Stimulated activated CD8-positive, alpha-beta memory T cell treated with anti-CD3 and anti-CD28 coated beads, Interleukin-12 subunit alpha, Interleukin-12 subunit beta, amount 100 ng/mL, for 1 hour (primary cell): ENCODE measurements at regions not wholly inside any gene's neighbourhood (a gene's known extent, or its start where the extent isn't known, plus 50 kb on each side); places are given as distances from the start of the nearest gene placed in this dataset.

Source experiments
- DNase-seq: peaks from one replicate; pipeline ENCODE4 v3.0.0-alpha.2; 2020; ENCODE audit warnings: low read depth

DNA sequence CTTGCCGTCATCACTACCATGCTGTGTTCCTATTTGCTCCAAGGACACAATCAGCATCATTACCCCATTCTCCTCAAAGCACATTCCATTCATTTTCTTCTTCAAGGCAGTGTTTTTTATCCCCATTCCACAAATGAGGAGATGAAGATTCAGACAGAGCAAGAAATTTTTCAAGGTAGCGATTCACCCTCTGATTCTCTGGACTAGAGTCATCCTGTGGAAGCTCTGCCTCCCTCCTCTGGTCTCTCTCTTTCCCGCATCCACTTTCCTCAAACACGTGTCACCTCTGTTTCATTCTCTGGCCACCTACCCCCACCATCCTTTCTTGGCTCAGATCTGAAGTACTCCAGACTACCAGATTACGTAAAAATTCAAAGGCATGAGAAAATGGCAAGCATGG is 297.9 kb downstream of the SOX11 start:
- DNase-seq: no peak

DNA sequence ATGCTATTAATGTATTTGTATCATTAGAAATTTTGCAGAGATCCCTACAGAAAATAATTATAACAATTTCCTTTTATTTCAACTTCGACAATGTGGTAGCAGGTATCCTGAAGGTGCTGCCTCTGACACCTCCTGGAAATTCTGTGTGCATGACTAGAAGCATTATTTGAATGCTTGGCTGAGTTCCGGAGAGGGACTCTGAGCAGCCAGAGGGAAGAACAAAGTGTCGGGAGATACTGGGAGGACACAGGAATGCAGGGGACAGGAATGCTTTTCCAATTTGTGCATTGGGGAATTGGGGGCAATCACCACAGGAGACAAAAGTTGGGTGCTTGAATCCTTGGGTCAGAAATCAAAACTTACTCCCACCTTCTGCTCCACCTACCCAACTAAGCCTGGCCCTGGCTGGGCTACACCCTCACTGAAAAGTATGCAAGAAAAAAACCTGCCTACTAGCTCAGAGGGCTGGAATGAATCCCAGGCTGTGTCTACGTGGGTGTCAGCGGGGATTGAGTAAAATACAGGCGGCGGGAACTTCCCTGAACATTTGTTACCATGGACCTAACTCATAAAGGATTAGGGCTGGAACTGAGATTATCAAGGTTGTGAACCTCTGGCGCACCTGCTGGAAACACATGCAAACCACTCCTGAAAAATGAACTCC is 299.3 kb downstream of the SOX11 start:
- DNase-seq: no peak

DNA sequence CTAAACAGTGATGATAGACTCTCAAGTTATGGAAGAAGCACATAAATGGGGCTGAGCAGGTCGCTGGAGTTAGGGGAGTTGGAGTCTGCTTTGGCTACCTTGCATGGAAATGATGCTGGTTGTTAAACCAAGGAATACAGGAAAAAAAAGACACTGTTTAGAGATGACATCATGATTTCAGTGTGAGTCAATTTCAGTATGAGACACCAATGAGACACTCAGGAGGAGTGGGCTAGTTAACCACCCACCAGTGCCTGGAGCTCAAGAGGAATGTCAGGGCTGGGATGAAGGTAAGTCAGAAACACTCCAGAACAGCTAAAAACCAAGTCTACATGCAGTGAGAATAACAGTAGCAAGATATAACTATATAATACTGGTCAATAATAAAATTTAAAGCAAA is 303.6 kb downstream of the SOX11 start:
- no peak for DNase-seq

DNA sequence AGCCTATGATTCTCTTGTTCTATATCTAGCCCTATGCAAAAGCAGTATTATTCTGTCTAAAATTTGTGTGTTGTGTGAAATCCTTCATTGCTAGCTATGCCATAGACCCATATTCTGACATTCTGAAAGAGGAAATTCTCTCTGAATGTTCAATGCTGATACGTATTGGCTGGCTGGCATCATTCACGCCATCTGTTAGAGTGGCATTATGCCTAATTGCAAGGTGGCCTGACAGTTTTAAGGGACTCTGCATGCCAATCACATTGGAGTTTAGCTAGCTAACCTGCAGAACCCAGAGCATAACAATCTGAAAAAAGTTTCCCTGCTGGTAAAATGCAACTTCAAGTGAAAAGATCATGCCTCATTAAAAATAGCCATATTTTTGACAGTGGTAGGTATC is 316.0 kb downstream of the SOX11 start:
- no peak for DNase-seq

DNA sequence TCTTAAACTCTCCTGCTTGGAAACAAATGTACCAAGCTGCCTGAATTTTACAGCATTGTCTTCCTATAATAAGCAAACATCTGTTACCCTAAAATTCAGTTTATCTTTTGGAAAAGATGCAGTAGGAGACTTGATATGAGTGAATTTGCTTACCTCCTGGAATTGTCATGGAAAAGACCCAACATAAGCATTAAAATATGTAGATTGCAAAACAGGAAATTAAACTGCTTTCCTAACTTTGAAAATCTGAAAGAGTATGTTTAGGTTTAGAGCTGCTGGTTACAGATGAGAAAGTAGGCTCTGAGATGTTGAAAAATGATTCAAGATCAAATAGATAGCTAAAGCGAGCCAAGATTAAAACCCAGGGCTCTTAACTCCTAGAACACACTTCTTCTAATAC is 316.5 kb downstream of the SOX11 start:
- no peak for DNase-seq

DNA sequence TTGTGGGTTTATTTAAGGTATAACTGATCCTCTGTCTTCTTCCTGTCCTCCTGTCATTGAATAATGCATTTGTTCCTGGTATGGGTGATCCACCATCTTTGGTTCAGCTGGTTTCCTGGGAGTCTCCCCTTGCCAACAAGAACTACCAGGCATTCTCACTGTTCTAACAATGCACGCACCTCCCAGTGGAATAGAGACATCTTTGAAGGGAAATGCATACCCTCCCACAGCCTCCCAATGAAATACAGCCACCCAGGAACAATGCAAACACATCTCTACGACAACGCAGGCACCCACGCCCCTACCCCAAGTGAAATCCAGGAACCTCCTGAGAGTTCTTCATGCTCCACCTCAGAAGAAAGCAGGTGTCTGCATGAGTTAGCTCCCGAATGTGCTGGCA is 318.0 kb downstream of the SOX11 start:
- no peak for DNase-seq

DNA sequence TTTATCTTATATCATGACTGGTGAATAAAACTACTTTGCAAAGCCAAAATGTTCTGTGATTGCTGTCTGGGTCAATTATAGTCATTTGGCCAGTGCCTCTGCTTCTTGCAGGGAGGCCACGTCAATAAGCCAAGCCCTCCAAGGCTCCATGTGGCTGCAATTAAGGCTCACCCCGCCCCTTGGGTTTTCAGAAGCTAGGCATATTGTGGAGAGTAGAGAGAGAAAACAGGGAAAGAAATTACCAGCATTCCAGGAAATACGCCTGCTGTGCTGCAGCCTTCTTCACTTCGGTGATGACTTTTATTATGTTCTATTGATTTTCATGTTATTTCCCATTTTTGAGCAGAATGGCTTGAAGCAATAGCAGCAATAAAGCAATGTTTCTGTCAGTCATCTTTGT is 319.7 kb downstream of the SOX11 start:
- DNase-seq: no peak

DNA sequence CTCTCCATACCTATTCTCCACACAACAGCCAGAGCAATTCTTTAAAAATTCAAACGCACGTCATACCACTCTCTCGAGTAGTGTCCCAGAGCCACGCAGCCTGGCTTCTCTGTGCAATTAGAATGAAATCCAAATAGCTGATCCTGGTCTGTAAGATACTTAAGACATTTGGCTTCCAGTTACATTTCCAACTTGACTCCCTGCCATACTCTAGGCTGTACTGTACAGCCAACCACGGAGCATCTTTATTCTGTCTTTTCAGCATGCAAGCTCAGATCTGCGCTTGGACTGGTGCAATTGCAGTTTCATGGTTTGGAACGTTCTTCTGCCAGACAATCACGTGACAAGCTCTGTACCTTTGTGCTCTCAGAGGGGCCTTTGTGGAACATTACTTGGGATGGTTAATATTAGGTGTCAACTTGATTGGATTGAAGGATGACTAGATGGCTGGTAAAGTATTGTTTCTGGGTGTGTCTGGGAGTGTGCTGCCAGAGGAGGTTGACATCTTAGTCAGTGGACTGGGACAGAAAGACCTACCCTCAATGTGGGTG is 325.6 kb downstream of the SOX11 start:
- no peak for DNase-seq

DNA sequence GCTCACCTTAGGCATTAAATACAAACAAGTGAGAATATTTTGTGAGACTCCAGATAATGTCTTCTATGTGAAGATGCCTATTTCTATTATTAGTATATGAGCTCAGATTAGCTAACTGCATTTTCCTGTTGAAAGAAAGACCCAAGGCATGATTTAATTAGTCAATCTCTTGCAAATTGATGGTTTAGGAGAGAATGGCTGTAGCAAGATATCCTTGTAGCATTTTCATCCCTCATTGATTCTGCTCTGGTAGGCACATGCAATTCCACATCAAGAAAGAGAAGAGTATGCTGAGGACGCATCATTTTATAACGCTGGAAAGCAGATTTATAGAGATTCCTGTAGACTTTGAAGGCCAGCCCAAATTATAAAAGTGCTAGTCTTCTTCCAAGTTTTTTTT is 332.0 kb downstream of the SOX11 start:
- DNase-seq: no peak

DNA sequence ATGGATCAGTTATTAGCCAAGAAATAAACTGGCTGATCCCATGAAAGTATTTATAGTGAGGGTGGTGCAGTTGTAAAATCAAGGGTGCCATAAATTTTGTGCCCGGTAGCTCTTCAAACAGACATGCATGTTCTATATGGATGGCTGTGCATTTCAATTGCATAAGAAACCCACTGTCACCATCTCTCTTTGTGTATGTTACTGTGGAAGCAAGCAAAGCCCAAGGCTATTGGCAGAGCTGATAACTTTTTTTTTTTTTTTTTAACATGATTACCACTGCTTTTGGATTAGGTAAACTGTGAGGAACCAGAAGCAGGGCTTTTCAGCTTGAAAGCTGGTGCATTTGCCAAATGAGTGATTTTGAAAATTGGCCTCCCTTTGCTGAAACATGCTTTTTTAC is 332.6 kb downstream of the SOX11 start:
- DNase-seq: no peak

DNA sequence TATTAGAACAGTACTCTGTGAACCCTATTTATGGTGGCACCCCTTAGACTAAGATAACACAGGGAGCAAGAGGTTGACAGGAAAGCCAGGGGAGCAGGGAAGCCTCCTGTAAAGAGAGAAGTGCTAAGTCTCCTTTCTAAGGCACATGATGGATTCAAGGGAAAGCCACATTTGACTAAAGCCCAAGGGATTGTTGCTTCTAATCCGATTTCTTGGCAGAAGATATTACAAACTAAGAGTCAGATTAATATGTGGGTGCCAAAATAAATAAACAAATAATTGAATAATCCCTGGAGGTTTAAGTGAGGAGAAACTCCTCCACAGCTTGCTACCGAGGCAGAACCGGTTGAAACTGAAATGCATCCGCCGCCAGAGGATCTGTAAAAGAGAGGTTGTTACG is 333.2 kb downstream of the SOX11 start:
- DNase-seq: no peak

DNA sequence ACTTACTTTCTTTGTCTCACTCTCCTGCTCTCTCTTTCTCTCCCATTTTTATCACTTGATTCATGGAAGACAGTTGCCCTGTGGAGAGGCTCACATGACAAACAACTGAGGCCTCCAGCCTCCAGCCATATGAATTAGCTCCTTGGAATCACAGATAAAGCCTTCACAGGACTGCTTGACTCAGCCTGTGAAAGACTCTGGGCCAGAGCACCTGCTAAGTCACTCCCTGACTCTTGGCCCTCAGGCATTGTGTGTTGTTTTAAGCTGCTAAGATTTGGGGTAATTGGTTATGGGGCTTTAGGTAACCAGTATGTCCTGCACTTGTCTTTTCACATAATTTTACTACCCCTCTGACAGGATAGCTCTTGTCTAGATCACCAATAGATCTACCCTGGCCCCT is 334.9 kb downstream of the SOX11 start:
- no peak for DNase-seq

DNA sequence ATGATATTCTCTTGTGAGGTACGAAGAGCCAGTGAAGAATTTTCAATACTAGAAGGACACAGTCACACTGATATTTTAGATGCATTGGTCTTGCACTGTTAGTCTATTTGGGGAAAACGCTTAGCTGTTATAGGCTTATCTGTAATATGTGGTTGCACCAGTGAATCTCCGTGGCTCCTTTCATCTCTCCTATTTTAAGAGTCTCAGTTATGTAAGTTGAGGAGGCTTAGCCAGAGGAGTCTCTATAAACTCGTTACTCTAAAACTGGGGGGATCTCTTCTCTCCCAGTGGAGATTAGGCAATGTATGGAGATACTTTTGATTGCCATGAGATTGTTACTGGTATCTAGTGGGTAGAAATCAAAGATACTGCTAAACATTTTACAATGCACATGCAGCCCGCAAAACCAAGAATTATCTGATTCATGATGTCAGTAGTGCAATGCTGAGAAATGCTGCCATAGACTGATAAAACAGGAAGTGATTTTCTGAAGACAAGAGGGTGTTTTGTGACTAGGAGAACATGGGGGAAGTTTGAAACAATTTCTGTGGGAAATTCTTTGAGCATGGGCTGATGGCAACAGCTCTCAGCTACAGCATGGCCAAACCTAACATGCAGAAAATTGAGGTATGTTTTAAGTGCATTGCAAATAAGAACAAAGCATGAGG is 339.1 kb downstream of the SOX11 start:
- no peak for DNase-seq

DNA sequence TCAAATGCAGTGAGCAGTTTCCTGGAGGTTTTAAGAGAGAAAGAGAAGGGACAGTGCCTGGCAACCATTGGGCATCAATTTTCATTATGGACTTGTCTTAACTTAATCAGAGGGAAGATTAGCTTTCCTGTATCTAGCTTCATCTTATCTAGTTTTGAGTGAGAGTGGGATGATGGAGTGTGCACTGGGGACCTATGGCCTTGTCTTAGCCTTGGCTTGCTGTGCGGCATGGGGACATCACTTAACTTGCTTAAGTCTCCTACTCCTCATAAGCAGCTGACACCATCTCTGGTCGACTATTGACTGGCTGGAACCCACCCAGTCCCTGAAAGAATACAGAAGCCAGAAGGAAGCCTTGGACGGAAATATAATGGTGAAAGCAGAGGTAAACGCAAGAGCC is 344.0 kb downstream of the SOX11 start:
- no peak for DNase-seq

DNA sequence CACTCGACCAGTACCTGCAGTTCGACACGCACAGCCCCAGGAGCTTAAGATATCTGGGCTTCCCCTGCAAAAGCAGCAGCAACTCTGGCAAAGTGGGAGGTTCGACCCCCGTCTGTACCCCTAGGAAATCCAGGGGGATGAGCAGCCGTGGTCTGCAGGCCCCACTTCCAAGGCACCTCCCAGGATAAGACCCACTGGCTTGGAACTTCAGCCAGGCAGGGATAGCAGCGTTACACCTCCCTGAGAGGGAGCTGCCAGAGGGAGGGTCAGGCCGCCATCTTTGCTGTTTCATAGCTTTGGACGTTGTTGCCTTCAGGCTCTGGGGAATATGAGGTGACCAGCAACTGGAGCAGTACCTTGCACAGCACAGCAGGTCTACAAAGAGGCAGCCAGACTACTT is 351.1 kb downstream of the SOX11 start:
- DNase-seq: no peak

DNA sequence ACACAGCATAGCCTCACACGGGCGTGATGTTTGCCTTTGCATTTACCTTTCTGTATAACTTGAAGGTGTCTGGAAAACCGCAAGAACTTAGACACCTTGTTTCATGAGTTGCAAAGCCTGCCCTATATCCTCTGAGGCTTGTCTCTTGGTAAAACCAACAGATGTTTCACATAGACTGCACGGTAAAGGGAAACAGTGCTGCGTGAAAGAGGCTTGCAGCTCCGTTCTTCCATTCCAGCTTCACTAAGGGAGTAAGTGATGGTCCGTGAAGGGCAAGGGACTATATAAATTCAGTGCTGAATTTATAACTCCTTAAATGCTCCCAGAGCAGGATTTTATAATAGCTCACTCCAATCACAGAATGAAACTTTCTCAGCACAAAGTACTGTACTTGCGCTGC is 360.5 kb downstream of the SOX11 start:
- no peak for DNase-seq

DNA sequence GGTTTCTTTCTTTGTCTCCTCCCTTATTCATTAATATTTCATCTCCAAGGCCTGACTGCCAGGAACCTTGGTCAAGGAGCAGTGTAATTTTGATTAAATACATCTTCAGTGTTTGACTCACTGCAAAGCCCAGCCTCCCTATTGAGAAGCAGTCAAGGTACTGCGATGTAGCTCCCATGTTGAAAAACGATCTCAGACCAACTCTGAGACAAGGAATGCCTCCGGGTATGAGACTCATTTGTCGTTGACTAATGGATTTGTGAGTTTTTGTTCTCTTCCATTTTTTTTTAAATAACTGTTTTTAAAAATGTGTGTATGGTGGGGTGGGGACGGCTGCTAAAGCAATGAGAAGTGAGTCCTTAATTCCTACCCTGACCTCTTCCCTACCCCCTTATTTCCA is 361.6 kb downstream of the SOX11 start:
- DNase-seq: no peak

DNA sequence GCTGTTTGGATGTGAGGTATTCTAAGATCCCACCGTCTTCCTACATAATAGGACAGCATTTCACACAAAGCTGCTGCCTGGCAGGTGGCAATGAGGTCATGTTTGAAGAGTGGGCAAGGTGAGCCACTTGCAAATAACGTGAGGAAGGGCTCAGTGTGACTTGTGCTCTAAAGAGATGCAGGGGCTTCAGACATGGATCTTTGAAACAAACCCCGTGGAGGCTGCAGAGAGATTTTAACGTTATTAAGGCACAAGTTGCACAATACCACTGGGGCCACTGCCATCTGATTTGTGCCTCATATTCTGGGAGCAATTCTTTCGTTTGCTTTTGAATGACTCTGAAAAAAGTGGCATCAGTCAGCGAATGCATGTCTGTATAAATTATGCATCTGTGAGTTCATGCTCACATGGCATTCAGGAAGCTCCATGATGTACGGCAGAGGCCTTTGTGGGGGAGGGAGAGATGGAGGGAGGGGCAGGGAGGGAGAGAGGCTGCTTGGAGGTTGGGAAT is 362.0 kb downstream of the SOX11 start:
- DNase-seq: no peak

DNA sequence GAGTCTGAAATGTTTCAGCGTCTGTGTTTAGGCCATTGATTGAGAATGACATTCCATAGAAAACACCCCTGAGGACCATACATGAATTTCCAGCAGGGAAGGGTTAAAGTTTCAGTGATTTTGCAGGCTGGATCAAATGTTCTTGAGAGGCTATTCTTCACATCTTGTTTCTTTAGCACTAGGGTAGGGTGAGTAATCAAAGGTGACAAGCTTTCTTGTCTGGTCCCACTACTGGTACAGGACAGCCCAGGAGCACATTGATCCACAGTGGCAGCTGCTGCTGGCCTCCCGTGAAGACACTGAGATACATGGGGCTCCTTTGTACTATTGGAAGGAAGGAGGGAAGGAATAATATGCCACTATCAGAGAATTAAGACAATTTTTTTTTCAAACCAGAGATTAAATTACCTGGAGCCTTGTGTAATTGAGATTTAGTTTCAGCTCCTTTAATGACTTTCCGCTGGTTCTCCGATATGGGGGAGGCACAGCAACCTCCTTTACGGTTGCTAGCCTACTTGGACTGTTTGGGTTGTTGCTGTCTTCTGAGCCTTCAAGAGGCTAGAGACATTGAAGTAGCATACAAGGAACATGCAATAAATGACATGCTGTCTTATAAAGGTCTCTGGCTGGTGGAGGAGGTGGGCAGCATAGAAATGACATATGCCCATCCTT is 368.9 kb downstream of the SOX11 start:
- no peak for DNase-seq

DNA sequence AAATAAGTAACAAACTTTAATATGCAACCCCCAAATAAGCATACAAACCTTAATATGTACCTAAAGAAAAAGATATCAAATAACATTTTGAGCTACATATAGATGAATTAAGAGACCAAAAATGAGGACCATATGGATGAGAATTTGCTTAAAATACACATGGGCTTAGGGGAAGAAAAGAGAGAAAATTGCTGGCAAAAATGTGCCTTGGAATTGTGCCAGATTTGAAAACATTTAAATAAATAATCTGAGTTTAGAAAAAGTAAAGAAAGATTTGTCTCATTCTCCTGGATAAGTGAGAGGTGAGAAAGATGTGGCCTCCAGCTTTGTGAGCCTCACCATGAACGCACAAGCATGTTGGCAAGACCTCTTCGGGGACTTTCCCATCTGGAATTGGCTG is 372.6 kb downstream of the SOX11 start:
- DNase-seq: no peak

DNA sequence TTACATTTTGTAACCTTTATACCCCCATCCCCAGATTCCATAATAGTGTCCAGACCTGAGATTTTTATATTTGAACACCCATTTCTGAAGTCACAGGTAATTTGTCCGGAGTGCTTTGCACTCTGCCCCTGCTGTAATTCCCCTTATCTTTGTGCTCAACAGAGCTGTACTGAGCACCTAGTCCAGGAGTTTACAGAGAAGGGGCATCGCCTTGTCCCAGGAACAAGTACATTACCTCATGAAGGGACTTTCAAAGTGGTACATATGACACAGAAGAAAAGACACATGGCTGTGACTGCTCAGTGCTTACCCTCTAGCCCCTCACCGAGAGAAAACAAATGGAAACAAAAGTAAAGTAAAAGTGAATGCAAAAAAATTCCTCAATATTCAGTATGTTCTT is 373.5 kb downstream of the SOX11 start:
- no peak for DNase-seq

DNA sequence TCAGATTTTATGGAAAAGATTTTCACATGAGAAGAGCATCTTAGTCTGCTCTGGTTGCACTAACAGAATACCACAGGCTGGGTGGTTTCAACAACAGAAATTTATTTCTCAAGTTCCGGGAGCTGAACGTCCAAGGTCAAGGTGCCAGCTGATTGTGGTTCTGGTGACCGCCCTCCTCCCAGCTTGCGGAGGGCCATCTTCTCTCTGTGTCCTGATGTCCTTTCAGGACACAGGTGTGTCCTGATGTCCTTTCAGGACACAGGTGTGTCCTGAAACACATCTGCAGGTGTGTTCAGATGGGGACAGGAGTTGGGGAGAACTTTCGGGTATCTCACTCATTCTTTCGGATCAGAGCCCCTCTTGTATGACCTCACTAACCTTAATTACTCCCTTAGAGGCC is 374.9 kb downstream of the SOX11 start:
- no peak for DNase-seq

DNA sequence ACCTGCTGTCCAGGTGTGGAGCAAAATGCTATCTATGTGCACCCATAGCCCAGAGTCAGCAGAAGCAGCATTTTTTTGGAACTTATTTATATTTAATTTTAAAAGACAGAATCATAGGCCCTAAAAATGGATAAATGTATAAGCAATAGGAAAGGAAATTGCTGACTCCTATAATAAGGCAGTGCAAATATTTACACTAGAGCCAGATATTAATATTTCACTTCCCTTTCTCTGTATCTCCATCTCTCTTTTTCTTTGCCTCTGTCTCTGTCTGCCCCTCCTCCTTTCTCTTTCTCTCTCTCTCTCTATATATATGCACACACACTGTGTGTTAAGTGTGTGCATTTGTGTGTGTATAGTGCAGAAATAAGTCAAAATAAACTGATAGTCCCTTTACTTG is 375.6 kb downstream of the SOX11 start:
- DNase-seq: no peak
